ENCODE measurements at regions not wholly inside any gene's neighbourhood (a gene's known extent, or its start where the extent isn't known, plus 50 kb on each side); places are given as distances from the start of the nearest gene placed in this dataset.
"Not testable (repeated sequence)": the region's sequence is repeated elsewhere in the genome, so short reads cannot be mapped to it uniquely, and the experiment has no call there.

- TF ChIP-seq ZNF639 (tag by site-specific recombination; IDR thresholded peaks at IDR 0.05) (no peak), INSM2 (tag by site-specific recombination; IDR thresholded peaks at IDR 0.05) (no peak), ZSCAN30 (tag by site-specific recombination; IDR thresholded peaks at IDR 0.05) (no peak), KLF7 (tag by site-specific recombination; IDR thresholded peaks at IDR 0.05; ENCODE audit: borderline replicate concordance) (no peak), ZNF239 (tag by site-specific recombination; IDR thresholded peaks at IDR 0.05) (no peak), ZNF175 (tag by site-specific recombination; IDR thresholded peaks at IDR 0.05) (no peak)
These were observed 416.6 kb upstream of the PMFBP1 start (continued) for GRCh38 chr16:72588551-72588950.

- ChIA-PET POLR2A (interaction anchor here (0.6 kb wide), 1 partner anchor 68 kb away, joined by 3 read pairs; no protein-coding TSS in a partner anchor), CTCF (interaction anchor here (0.5 kb wide), 1 partner anchor 35 kb away, joined by 3 read pairs; no protein-coding TSS in a partner anchor)
These were observed 406.1 kb upstream of the PMFBP1 start for GRCh38 chr16:72578061-72578460.

GRCh38 chr16:72576189-72576588, 404.2 kb upstream of the PMFBP1 start:
- CTCF ChIA-PET: no interaction called here

More at GRCh38 chr16:72578061-72578460, 406.1 kb upstream of the PMFBP1 start:
- H3K4me3 ChIP-seq (ENCODE audit: low read depth, low read length); H3K27ac ChIP-seq (ENCODE audit: extremely low read depth, low read depth, low read length); H3K9me3 ChIP-seq (ENCODE audit: control insufficient read depth, insufficient read depth, low read depth, low read length); H3K4me1 ChIP-seq (ENCODE audit: control insufficient read depth, insufficient read depth, low read length); H3K36me3 ChIP-seq (ENCODE audit: control insufficient read depth in 2 of 2, insufficient read depth in 1 of 2, low read length in 2 of 2): not testable (repeated sequence)

GRCh38 chr16:72569677-72570076, 397.7 kb upstream of the PMFBP1 start:
- Histone ChIP-seq H3K4me3 (ENCODE audit: low read depth, low read length) (no peak overlapping the region), H3K4me1 (ENCODE audit: control insufficient read depth, insufficient read depth, low read length) (no peaks in the 10 kb centered on the region), H3K9me3 (ENCODE audit: control insufficient read depth, insufficient read depth, low read depth, low read length) (no peaks in the 10 kb centered on the region), H3K27ac (ENCODE audit: extremely low read depth, low read depth, low read length) (no peak overlapping the region), H3K36me3 (ENCODE audit: control insufficient read depth in 2 of 2, insufficient read depth in 1 of 2, low read length in 2 of 2) (no peaks in the 10 kb centered on the region)
- ChIA-PET POLR2A (no interaction called here), CTCF (interaction anchor here (0.7 kb wide), 1 partner anchor 729 kb away, joined by 5 read pairs; no protein-coding TSS in a partner anchor)
- TF ChIP-seq ZBTB11 (tag by site-specific recombination; conservative IDR thresholded peaks at IDR 0.05; ENCODE audit: low read depth): no peak
- TF ChIP-seq SCRT2 (tag by site-specific recombination; IDR thresholded peaks at IDR 0.05): no peak
- no peak for TF ChIP-seq ZNF19 (tag by site-specific recombination; IDR thresholded peaks at IDR 0.05; ENCODE audit: low read depth)

More at GRCh38 chr16:72576189-72576588, 404.2 kb upstream of the PMFBP1 start:
- TF ChIP-seq ZNF692 (tag by site-specific recombination; IDR thresholded peaks at IDR 0.05): no peak
- no peak for TF ChIP-seq ZNF610 (tag by site-specific recombination; IDR thresholded peaks at IDR 0.05; ENCODE audit: borderline replicate concordance)
- TF ChIP-seq ZNF76 (tag by site-specific recombination; IDR thresholded peaks at IDR 0.05; ENCODE audit: borderline replicate concordance, low read depth): no peak
- Histone ChIP-seq H3K4me1 (ENCODE audit: control insufficient read depth, insufficient read depth, low read length) (no peaks in the 10 kb centered on the region), H3K27ac (ENCODE audit: extremely low read depth, low read depth, low read length) (no peak overlapping the region), H3K36me3 (ENCODE audit: control insufficient read depth in 2 of 2, insufficient read depth in 1 of 2, low read length in 2 of 2) (no peaks in the 10 kb centered on the region; a peak in 1 of 3 replicates), H3K4me3 (ENCODE audit: low read depth, low read length) (no peak overlapping the region), H3K9me3 (ENCODE audit: control insufficient read depth, insufficient read depth, low read depth, low read length) (no peaks in the 10 kb centered on the region)
- POLR2A ChIA-PET: no interaction called here
